OCI-LY7 (cell line): ENCODE measurements at regions not wholly inside any gene's neighbourhood (a gene's known extent, or its start where the extent isn't known, plus 50 kb on each side); places are given as distances from the start of the nearest gene placed in this dataset.

Source experiments
- BruUV-seq: library from RNA; stranded (reverse); fragments of 400-500 nt; replicated peaks from 2 replicates; lab custom pipeline; 2021; lab: Mats Ljungman, UMichigan
- CTCF ChIA-PET: fragments of 300-600 bp; sonication (Branson Sonifier 250); formaldehyde crosslinking; loops from one replicate; lab custom pipeline; 2022; ENCODE audit warnings: antibody characterized with exemption; ENCODE audit not compliant: unreplicated experiment; lab: Charles Lee
- POLR2A ChIA-PET: fragments of 300-600 bp; sonication (Branson Sonifier 250); formaldehyde crosslinking; loops from one replicate; lab custom pipeline; 2022; ENCODE audit warnings: antibody characterized with exemption; lab: Charles Lee
- DNase-seq: peaks from one replicate; pipeline ENCODE4 v3.0.0-alpha.2; 2015; ENCODE audit warnings: low spot score
- H2AFZ ChIP-seq: fragments of 200-600 bp; sonication (generic), shearing (Covaris generic); 2 replicates; pipeline ENCODE4 v1.6.1; 2014; ENCODE audit warnings: mild to moderate bottlenecking, antibody characterized with exemption, low read length, moderate library complexity
- H3K27ac ChIP-seq: fragments of 200-600 bp; sonication (generic); 2 replicates; pipeline ENCODE4 v1.5.1; 2014; ENCODE audit warnings: mixed run types, low read depth, mild to moderate bottlenecking, moderate library complexity, low read length, inconsistent platforms; ENCODE audit not compliant: poor library complexity, severe bottlenecking
- H3K36me3 ChIP-seq: fragments of 200-600 bp; sonication (generic); 2 replicates; pipeline ENCODE4 v1.6.1; 2014; ENCODE audit warnings: mild to moderate bottlenecking, antibody characterized with exemption, low read length, moderate library complexity, mixed read lengths; ENCODE audit not compliant: insufficient read depth
- H3K4me1 ChIP-seq: fragments of 200-600 bp; sonication (generic); 2 replicates; pipeline ENCODE4 v1.5.1; 2014; ENCODE audit warnings: mild to moderate bottlenecking, low read length; ENCODE audit not compliant: insufficient read depth, poor library complexity, severe bottlenecking
- H3K4me2 ChIP-seq: fragments of 200-600 bp; sonication (generic); 2 replicates; pipeline ENCODE4 v1.6.1; 2014; ENCODE audit warnings: mild to moderate bottlenecking, low read length
- H3K4me3 ChIP-seq: fragments of 200-600 bp; sonication (generic); 2 replicates; pipeline ENCODE4 v1.5.1; 2014; ENCODE audit warnings: mild to moderate bottlenecking, low read depth, low read length; ENCODE audit not compliant: poor library complexity, severe bottlenecking
- H3K79me2 ChIP-seq: fragments of 200-600 bp; sonication (generic); 2 replicates; pipeline ENCODE4 v1.6.1; 2016; ENCODE audit warnings: low read depth, mild to moderate bottlenecking, low read length, moderate library complexity, mixed read lengths; ENCODE audit not compliant: insufficient read depth
- H3K9me2 ChIP-seq: fragments of 200-600 bp; sonication (generic); 2 replicates; pipeline ENCODE4 v1.6.1; 2016; ENCODE audit warnings: mild to moderate bottlenecking, low read length, mixed read lengths; ENCODE audit not compliant: insufficient read depth
- H3K9me3 ChIP-seq: fragments of 200-600 bp; sonication (generic); 2 replicates; pipeline ENCODE4 v1.6.1; 2014; ENCODE audit warnings: mild to moderate bottlenecking, mixed run types, low read length, mixed read lengths
- H4K20me1 ChIP-seq: fragments of 200-600 bp; sonication (generic); 2 replicates; pipeline ENCODE4 v1.6.1; 2014; ENCODE audit warnings: mild to moderate bottlenecking, antibody characterized with exemption, low read length, moderate library complexity, mixed read lengths; ENCODE audit not compliant: insufficient read depth
- EZH2phosphoT487 ChIP-seq: fragments of 200-600 bp; sonication (generic); IDR thresholded peaks from 2 replicates; pipeline ENCODE4 v1.6.1; 2018; ENCODE audit warnings: low read depth, borderline replicate concordance, mild to moderate bottlenecking, mixed run types, antibody characterized with exemption, low read length, moderate library complexity, mixed read lengths
- intact Hi-C: fragments of 100-400 bp; cut with micrococcal nuclease; formaldehyde crosslinking; loops from one replicate; pipeline ENCODE4 v1.10.0; 2022; ENCODE audit not compliant: unreplicated experiment
- TF ChIP-seq, protein P1 (sequence below): fragments of 200-600 bp; sonication (generic); conservative IDR thresholded peaks from 2 replicates; pipeline ENCODE4 v1.5.1; 2014; ENCODE audit warnings: mild to moderate bottlenecking, antibody characterized with exemption, low read length, moderate library complexity, mixed read lengths

- POLR2A ChIA-PET, result interaction anchor here (0.7 kb wide), 1 partner anchor 1280 kb away, joined by 3 read pairs; no protein-coding TSS in a partner anchor
These were observed 61.7 kb upstream of the ARID2 start for GRCh38 chr12:45667761-45668160.

GRCh38 chr12:45668641-45669040 lies 60.9 kb upstream of the ARID2 start:
- H3K4me1 ChIP-seq, result no peaks in the 10 kb centered on the region
- no peaks in the 10 kb centered on the region for H3K79me2 ChIP-seq
- no peak overlapping the region for H3K4me3 ChIP-seq
- CTCF ChIA-PET, result no interaction called here
- no peak overlapping the region for H2AFZ ChIP-seq
- no peak for DNase-seq
- H3K9me2 ChIP-seq, result no peaks in the 10 kb centered on the region
- no peaks in the 10 kb centered on the region for H4K20me1 ChIP-seq
- H3K36me3 ChIP-seq, result no peaks in the 10 kb centered on the region
- no peak for TF ChIP-seq EZH2phosphoT487
- TF ChIP-seq, protein P1, sequence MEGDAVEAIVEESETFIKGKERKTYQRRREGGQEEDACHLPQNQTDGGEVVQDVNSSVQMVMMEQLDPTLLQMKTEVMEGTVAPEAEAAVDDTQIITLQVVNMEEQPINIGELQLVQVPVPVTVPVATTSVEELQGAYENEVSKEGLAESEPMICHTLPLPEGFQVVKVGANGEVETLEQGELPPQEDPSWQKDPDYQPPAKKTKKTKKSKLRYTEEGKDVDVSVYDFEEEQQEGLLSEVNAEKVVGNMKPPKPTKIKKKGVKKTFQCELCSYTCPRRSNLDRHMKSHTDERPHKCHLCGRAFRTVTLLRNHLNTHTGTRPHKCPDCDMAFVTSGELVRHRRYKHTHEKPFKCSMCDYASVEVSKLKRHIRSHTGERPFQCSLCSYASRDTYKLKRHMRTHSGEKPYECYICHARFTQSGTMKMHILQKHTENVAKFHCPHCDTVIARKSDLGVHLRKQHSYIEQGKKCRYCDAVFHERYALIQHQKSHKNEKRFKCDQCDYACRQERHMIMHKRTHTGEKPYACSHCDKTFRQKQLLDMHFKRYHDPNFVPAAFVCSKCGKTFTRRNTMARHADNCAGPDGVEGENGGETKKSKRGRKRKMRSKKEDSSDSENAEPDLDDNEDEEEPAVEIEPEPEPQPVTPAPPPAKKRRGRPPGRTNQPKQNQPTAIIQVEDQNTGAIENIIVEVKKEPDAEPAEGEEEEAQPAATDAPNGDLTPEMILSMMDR, result no peak
- H3K27ac ChIP-seq, result no peak overlapping the region
- intact Hi-C loops, result no loop called here
- POLR2A ChIA-PET, result interaction anchor here (0.5 to 1.8 kb wide), 3 partner anchors 18 to 1281 kb away, joined by 3 to 7 read pairs (median 4); no protein-coding TSS in a partner anchor
- no peak overlapping the region for H3K4me2 ChIP-seq
- no peaks in the 10 kb centered on the region for H3K9me3 ChIP-seq
- no TSS peak for BruUV-seq

More at GRCh38 chr12:45667761-45668160, 61.7 kb upstream of the ARID2 start:
- intact Hi-C loops, result no loop called here
- no peak for TF ChIP-seq EZH2phosphoT487
- TF ChIP-seq, protein P1, result no peak
- no peaks in the 10 kb centered on the region for H3K36me3 ChIP-seq
- no peaks in the 10 kb centered on the region for H3K79me2 ChIP-seq
- H3K4me2 ChIP-seq, result no peak overlapping the region
- DNase-seq, result no peak
- no peaks in the 10 kb centered on the region for H3K9me3 ChIP-seq
- CTCF ChIA-PET, result no interaction called here
- H3K9me2 ChIP-seq, result no peaks in the 10 kb centered on the region
- no peak overlapping the region for H3K4me3 ChIP-seq
- H4K20me1 ChIP-seq, result no peaks in the 10 kb centered on the region
- BruUV-seq, result no TSS peak
- H3K4me1 ChIP-seq, result no peaks in the 10 kb centered on the region
- H3K27ac ChIP-seq, result no peak overlapping the region
- H2AFZ ChIP-seq, result no peak overlapping the region

DNA sequence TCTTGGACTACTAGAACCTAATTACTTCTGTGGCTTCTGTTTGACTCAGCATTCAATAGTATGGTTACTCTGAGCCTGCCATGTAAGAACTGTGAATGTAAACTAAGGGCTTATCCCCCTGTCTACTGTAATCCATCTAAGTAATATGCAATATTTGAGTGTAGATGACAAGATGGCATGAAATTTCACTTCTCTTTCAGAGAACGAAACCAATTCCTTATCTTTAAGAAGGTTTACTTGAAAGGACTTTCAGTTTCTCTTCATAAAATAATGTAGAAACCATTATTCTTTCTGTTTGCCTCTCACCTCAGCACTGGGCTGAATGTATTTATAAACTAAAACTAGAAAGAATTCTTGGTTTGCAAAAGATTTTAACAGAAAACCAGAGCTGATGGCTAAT lies 60.4 kb upstream of the ARID2 start:
- Histone ChIP-seq H3K4me2 (no peak overlapping the region), H2AFZ (no peak overlapping the region), H3K27ac (no peak overlapping the region), H3K9me3 (no peaks in the 10 kb centered on the region), H3K9me2 (no peaks in the 10 kb centered on the region), H3K36me3 (no peaks in the 10 kb centered on the region), H3K4me1 (no peaks in the 10 kb centered on the region), H4K20me1 (no peaks in the 10 kb centered on the region), H3K4me3 (no peak overlapping the region), H3K79me2 (no peaks in the 10 kb centered on the region)
- POLR2A ChIA-PET, result interaction anchor here (1.3 to 1.8 kb wide), 2 partner anchors 11 to 17 kb away, joined by 7 read pairs; no protein-coding TSS in a partner anchor
- DNase-seq, result no peak
- intact Hi-C loops, result no loop called here
- no peak for TF ChIP-seq EZH2phosphoT487
- TF ChIP-seq, protein P1, result no peak
- BruUV-seq, result no TSS peak
- CTCF ChIA-PET, result no interaction called here
